HG03280 (cell line): ENCODE measurements at regions not wholly inside any gene's neighbourhood (a gene's known extent, or its start where the extent isn't known, plus 50 kb on each side); places are given as distances from the start of the nearest gene placed in this dataset.
A peak's percentile ranks its signal among the peaks of the same experiment; 100 is the strongest.
"Not testable (repeated sequence)": the region's sequence is repeated elsewhere in the genome, so short reads cannot be mapped to it uniquely, and the experiment has no call there.

ENCODE experiments used
- ATAC-seq: cut with Tn5 transposase; IDR thresholded peaks from one replicate; pipeline ENCODE4 v1.9.1; 2021; ENCODE audit warnings: mild to moderate bottlenecking, moderate library complexity; ENCODE audit not compliant: unreplicated experiment

GRCh38 chr5:91285062-91285461, 98.1 kb downstream of the ARRDC3 start:
- ATAC-seq: not testable (repeated sequence)

DNA sequence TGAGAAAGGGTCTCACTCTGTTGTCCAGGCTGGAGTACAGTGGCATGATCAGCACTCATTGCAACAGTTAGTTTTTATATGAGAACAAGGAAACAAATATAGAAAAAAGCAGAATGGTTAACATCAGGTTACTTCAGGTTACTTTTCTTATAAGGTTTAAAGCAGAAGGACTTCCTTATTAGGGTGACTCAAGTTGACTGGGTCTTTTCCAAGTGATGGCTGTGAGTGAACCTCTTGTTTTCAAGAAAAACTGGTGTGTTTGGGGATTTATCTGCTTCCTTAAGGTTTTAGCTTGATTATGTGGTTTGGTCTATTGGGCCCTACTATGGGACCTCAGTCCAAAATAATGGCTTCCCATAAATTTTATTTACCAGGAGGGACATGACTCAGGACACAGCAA, 99.2 kb downstream of the ARRDC3 start:
- ATAC-seq: no peak

- no peak for ATAC-seq
Observed at GRCh38 chr5:91283326-91283725, 99.8 kb downstream of the ARRDC3 start.

- no peak for ATAC-seq
Observed at GRCh38 chr5:91282210-91282609, 100.9 kb downstream of the ARRDC3 start.

GRCh38 chr5:91281401-91281800, 101.7 kb downstream of the ARRDC3 start:
- ATAC-seq: no peak

- ATAC-seq: peak; percentile 92
Observed at GRCh38 chr5:91280362-91281269, 102.5 kb downstream of the ARRDC3 start.

- ATAC-seq: no peak
Observed at GRCh38 chr5:91277840-91278239, 105.3 kb downstream of the ARRDC3 start.

DNA sequence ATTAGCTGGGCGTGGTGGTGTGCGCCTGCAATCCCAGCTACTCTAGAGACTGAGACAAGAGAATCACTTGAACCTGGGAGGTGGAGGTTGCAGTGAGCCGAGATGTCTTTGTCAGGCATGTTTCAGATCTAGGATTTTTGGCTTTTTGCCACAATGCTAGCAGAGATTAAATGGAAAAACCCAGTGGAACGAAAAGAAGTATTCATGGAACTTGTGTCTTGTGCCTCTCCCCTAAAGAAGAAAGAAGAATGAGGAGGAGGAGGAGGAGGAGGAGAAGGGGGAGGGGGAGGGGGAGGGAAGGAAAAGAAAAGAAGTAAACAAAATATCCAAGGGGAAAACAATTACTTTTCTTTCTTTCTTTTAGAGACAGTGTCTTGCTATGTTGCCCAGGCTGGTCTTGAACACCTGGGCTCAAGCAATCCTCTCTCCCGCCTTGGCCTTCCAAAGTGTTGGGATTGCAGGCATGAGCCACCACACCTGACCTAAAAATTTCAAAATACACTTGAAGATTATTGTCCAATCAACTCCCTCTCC, 106.0 kb downstream of the ARRDC3 start:
- ATAC-seq: no peak

- peak; percentile 89 for ATAC-seq
Observed at GRCh38 chr5:91272858-91273257, 110.3 kb downstream of the ARRDC3 start.

DNA sequence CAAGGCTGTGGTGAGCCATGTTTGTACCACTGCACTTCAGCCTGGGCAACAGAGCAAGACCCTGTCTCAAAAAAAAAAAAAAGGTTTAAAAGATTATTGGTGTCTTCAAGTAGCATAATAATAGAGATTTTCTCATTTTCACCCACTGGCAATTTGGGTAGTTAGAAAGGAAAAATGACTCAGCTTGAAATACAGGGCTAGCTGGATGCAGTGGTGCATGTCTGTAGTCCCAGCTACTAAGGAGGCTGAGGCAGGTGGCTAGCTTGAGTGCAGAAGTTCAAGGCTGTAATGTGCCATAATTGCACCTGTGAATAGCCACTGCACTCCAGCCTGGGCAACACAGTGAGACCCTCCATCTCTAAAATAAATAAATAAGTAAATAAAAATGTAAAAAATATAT, 111.1 kb downstream of the ARRDC3 start:
- peak; percentile 42 for ATAC-seq

DNA sequence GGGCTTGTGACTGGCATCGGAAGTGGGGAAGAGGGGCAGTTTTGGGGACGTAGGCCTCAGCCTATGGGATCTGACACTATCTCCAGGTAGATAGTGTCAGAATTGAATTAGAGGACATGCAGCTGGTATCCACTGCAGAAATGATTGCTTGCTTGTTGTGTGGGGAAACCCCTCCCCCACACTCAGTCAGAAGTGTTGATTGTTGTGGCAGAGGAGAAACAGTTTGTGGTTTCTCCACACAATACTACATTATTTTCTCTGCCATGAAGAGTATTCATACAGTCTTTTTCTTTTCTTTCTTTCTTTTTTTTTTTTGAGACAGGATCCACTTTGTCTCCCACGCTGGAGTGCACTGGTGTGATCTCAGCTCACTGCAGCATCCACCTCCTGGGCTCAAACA, 113.9 kb downstream of the ARRDC3 start:
- ATAC-seq: no peak

- peak; percentile 73 for ATAC-seq
Observed at GRCh38 chr5:91266184-91266705, 116.9 kb downstream of the ARRDC3 start.

DNA sequence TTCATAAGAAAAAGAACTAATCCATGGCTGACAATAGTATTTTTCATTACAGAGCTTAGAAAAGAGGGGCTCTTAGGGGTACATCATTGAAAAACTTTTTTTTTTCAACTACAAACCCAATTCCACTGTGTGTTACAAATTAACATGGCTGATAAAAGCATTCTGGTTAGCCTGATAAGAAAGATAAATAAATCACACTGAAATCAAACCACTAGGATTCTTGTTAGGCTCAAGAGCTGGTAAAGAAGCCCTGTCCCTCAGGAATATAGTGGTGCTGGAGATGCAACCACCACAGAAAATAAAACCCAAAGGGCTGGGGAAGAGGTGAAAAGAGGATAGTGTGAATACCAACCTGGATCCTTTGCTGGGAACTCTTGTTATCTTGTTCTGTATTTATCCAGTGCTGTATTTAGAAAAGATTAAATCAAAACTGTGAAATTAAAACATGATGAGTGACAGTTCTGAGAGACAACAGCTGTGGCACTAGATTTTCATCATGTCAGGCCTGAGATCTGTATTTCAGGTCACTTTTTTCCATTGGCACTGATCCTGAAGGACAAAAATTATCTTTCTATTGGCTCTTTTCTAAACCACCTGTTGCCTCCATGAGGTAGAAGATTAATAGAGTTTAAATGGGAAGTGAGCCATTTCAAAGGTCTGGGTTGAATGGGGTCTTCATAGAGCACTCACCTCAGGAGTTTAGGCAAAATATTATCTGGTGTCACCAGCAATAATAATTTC, 118.6 kb downstream of the ARRDC3 start:
- ATAC-seq: no peak

DNA sequence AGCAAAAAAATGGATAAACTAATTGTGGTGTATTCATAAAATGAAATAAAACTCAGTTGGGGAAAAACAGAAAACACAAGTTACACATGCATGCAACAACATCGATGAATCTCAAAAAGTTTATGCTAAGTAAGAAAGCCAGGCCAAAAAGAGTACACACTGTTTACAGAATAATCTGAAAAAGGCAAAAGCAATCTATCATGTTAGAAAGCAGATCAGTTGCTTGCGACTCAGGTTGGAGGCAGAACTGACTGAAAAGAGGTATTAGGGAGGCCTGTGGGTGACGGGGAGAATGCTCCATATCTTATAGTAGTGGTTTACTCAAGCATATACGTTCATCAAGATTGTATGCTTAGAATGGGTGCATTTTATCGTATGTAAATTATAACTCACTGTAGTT, 119.2 kb downstream of the ARRDC3 start:
- no peak for ATAC-seq

- no peak for ATAC-seq
Observed at GRCh38 chr5:91257301-91257700, 125.8 kb downstream of the ARRDC3 start.

- no peak for ATAC-seq
Observed at GRCh38 chr5:91256142-91256524, 127.0 kb downstream of the ARRDC3 start.

DNA sequence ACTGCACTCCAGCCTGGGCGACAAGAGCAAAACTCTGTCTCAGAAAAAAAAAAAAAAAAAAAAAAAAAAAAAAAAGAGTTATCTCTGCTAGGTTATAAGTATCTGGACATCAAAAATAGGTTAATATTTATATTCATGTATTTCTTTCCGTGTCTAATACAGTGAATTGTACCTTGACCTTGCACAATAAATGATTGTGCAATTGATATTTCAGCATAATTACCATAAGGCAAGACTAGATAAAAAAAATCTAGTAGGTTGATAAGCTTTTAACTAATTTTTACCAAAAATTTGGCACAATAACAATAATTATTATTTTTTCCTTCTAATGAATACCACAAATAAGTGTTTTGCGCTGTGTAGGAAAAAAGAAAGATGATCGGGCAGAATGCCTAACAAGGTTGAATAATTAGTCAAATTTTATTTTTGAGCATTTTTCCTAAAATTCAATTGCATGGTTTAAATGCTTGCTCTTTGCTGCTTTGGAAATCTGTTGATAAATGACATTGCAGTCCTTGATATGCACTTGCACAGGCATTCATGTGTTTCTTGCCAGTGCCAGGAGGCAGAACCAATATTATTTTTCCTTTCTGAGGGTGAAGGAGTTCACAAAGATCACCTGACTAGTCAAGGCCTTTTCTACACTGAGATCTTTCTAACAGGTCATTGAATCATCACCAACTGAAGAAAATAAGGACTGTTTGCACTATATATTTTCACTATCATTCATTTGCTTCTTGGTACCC, 127.5 kb downstream of the ARRDC3 start:
- ATAC-seq: no peak

GRCh38 chr5:91252916-91253315, 130.2 kb downstream of the ARRDC3 start:
- no peak for ATAC-seq

- no peak for ATAC-seq
Observed at GRCh38 chr5:91245871-91246270, 137.2 kb downstream of the ARRDC3 start.

DNA sequence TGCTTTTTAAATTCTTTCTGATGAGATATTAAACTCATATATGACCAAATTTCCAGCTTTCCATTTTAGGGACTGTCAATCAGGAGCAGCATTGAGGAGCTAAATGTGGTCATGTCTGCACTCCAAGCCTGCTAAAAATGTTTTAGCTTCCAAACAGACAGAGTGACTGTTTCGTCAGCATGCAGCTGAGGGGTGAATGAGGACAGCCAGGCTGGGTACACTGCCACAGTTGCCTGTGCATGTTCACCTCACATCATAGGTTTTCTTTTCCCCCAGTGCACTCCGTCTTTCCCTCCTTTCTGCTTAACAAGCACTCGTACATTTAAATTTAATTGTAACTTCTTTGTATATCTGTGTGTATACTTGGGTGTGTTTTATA, 138.1 kb downstream of the ARRDC3 start:
- ATAC-seq: no peak
